ENCODE measurements at regions not wholly inside any gene's neighbourhood (a gene's known extent, or its start where the extent isn't known, plus 50 kb on each side); places are given as distances from the start of the nearest gene placed in this dataset.
"Not testable (repeated sequence)": the region's sequence is repeated elsewhere in the genome, so short reads cannot be mapped to it uniquely, and the experiment has no call there.

- not testable (repeated sequence) for TF ChIP-seq CTCF, POLR2A (IDR thresholded peaks at IDR 0.05)
Measured at GRCh38 chr5:4615369-4615768, 524.8 kb upstream of the ADAMTS16 start.

All from thyroid gland (tissue), 4 donors.